ENCODE measurements at regions not wholly inside any gene's neighbourhood (a gene's known extent, or its start where the extent isn't known, plus 50 kb on each side); places are given as distances from the start of the nearest gene placed in this dataset.

- TF ChIP-seq CTCF (conservative IDR thresholded peaks at IDR 0.05; ENCODE audit: low read depth, low read length): no peak
- no peak for TF ChIP-seq EZH2 (IDR thresholded peaks at IDR 0.05; ENCODE audit: borderline replicate concordance, low read depth, low read length, poor library complexity, severe bottlenecking)
Measured at GRCh38 chr13:72556945-72557344, 170.5 kb downstream of the MZT1 start.
